ENCODE measurements at regions not wholly inside any gene's neighbourhood (a gene's known extent, or its start where the extent isn't known, plus 50 kb on each side); places are given as distances from the start of the nearest gene placed in this dataset.

DNA sequence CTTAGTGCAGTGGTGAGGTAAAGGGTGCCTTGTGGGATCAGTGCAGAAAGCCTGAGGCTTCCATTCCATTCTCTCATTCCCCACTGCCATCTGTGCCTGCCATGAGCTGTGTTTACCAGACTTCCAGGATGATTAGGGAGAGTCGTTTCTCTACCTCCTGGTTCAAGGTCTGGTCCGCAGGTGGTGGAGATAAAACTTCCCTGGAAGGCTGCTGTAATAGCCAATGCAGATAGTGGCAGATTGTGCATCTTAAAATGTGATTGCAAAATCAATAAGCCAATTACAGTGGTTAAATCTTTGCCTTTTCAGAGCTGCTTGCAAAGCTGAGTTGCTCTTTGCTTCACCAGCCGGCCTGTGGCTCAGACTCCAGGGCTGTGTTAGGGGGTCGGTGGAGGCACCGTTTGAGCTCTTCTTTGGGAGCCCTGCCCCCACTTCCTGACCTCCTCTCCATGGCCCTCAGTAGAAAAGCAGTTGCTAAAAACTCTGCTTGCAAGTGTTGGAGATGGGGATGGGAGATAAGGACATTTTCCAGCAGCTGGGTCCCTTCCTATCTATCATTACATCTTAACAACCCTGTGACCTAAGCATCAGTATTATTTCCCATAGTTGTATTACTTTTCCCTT, 95.2 kb upstream of the HS6ST1 start:
- H2AFZ ChIP-seq (ENCODE audit: low read length) = no peak overlapping the region
- H3K4me1 ChIP-seq (ENCODE audit: insufficient read depth, low read length) = peaks cover 12% of the 10 kb centered on the region; the same call in 1 of the 2 replicates
- no peak overlapping the region for H3K4me3 ChIP-seq (replicated peaks in 1 of 3; ENCODE audit: insufficient read depth in 1 of 3, low read depth in 2 of 3, low read length in 3 of 3)
- H3K27ac ChIP-seq (ENCODE audit: extremely low read length, insufficient read depth, low read length) = no peak overlapping the region
- FAIRE-seq = no peak
- no peaks in the 10 kb centered on the region for H4K20me1 ChIP-seq (ENCODE audit: insufficient read depth, low read length)
- 6% methylated on average over 5 of the region's 5 CpGs for WGBS (ENCODE audit: low lambda C conversion rate)
- TF ChIP-seq HNF4A (CRISPR knock-in tag; IDR thresholded peaks at IDR 0.05) (0 out of 2 replicates have a peak, but pooled peaks have one; percentile 9), BCL6 (CRISPR knock-in tag; IDR thresholded peaks at IDR 0.05) (peak; percentile 35; the same call in 1 of the 2 replicates), HDAC1 (CRISPR knock-in tag; IDR thresholded peaks at IDR 0.05) (peak; percentile 21; the same call in 1 of the 2 replicates), CBX5 (CRISPR knock-in tag; IDR thresholded peaks at IDR 0.05; ENCODE audit: borderline replicate concordance) (no peak)
- TF ChIP-seq, protein P1, sequence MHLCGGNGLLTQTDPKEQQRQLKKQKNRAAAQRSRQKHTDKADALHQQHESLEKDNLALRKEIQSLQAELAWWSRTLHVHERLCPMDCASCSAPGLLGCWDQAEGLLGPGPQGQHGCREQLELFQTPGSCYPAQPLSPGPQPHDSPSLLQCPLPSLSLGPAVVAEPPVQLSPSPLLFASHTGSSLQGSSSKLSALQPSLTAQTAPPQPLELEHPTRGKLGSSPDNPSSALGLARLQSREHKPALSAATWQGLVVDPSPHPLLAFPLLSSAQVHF (CRISPR knock-in tag; IDR thresholded peaks at IDR 0.05) = no peak
- H3K9ac ChIP-seq (ENCODE audit: insufficient read depth, low read depth, low read length) = no peak overlapping the region
- BruUV-seq (replicated peaks) = no TSS peak
- ChIA-PET POLR2A (no interaction called here), CTCF (ENCODE audit: low intra/inter-chr PET ratio, low total read pairs) (no interaction called here)
- no peaks in the 10 kb centered on the region for H3K9me3 ChIP-seq (ENCODE audit: low read length)
- no peak overlapping the region for H3K4me2 ChIP-seq (ENCODE audit: low read depth, low read length)
- intact Hi-C loops (cut with micrococcal nuclease; ENCODE audit: unreplicated experiment) (no loop called here), in situ Hi-C loops (cut with HindIII; ENCODE audit: extremely low pct_ligation_motif_present, low pct_unique_long_range_greater_than_20kb) (no loop called here)
- 0 out of 5 replicates have a peak, but pooled peaks cover 0 to 2% of the 10 kb centered on the region in 2 experiments for H3K27me3 ChIP-seq (ENCODE audit: control insufficient read depth in 1 of 2, insufficient read depth in 2 of 2, low read length in 2 of 2)
- no peak for DNase-seq (ENCODE audit: low spot score)
- H3K79me2 ChIP-seq (ENCODE audit: insufficient read depth, low read length) = no peaks in the 10 kb centered on the region
- H3K36me3 ChIP-seq (replicated peaks in 1 of 2; ENCODE audit: control insufficient read depth in 1 of 2, insufficient read depth in 2 of 2, low read length in 2 of 2) = no peaks in the 10 kb centered on the region
- peak; percentile 37 for ATAC-seq

GRCh38 chr2:128414351-128414750, 95.7 kb upstream of the HS6ST1 start:
- Histone ChIP-seq H3K36me3 (replicated peaks in 1 of 2; ENCODE audit: control insufficient read depth in 1 of 2, insufficient read depth in 2 of 2, low read length in 2 of 2) (no peaks in the 10 kb centered on the region), H3K27me3 (ENCODE audit: control insufficient read depth in 1 of 2, insufficient read depth in 2 of 2, low read length in 2 of 2) (0 out of 5 replicates have a peak, but pooled peaks cover 0 to 2% of the 10 kb centered on the region in 2 experiments), H3K4me3 (replicated peaks in 1 of 3; ENCODE audit: insufficient read depth in 1 of 3, low read depth in 2 of 3, low read length in 3 of 3) (no peak overlapping the region), H3K9ac (ENCODE audit: insufficient read depth, low read depth, low read length) (no peak overlapping the region), H3K9me3 (ENCODE audit: low read length) (no peaks in the 10 kb centered on the region), H4K20me1 (ENCODE audit: insufficient read depth, low read length) (no peaks in the 10 kb centered on the region), H3K79me2 (ENCODE audit: insufficient read depth, low read length) (no peaks in the 10 kb centered on the region), H3K27ac (ENCODE audit: extremely low read length, insufficient read depth, low read length) (no peak overlapping the region), H3K4me1 (ENCODE audit: insufficient read depth, low read length) (peaks cover 12% of the 10 kb centered on the region; the same call in 1 of the 2 replicates), H3K4me2 (ENCODE audit: low read depth, low read length) (no peak overlapping the region), H2AFZ (ENCODE audit: low read length) (no peak overlapping the region)
- in situ Hi-C loops (cut with HindIII; ENCODE audit: extremely low pct_ligation_motif_present, low pct_unique_long_range_greater_than_20kb) = no loop called here
- ChIA-PET CTCF (ENCODE audit: low intra/inter-chr PET ratio, low total read pairs) (no interaction called here), POLR2A (no interaction called here)
- DNase-seq (ENCODE audit: low spot score) (no peak), ATAC-seq (no peak), FAIRE-seq (no peak)
- 63% methylated on average over 3 of the region's 3 CpGs for WGBS (ENCODE audit: low lambda C conversion rate)
- BruUV-seq (replicated peaks) = no TSS peak
- no peak for TF ChIP-seq ZNF225 (CRISPR knock-in tag; IDR thresholded peaks at IDR 0.05)
- TF ChIP-seq ZNF101 (CRISPR knock-in tag; IDR thresholded peaks at IDR 0.05; ENCODE audit: borderline replicate concordance, low read depth) = no peak
- no peak for TF ChIP-seq ZNF10 (CRISPR knock-in tag; IDR thresholded peaks at IDR 0.05; ENCODE audit: borderline replicate concordance, low read depth)
- no peak for TF ChIP-seq ZNF737 (CRISPR knock-in tag; IDR thresholded peaks at IDR 0.05; ENCODE audit: borderline replicate concordance)
- no peak for TF ChIP-seq KLF11 (CRISPR knock-in tag; IDR thresholded peaks at IDR 0.05)
- TF ChIP-seq ZC3H13 (CRISPR knock-in tag; IDR thresholded peaks at IDR 0.05) = no peak
- TF ChIP-seq ZNF317 (CRISPR knock-in tag; IDR thresholded peaks at IDR 0.05) = no peak
- TF ChIP-seq, protein P2, sequence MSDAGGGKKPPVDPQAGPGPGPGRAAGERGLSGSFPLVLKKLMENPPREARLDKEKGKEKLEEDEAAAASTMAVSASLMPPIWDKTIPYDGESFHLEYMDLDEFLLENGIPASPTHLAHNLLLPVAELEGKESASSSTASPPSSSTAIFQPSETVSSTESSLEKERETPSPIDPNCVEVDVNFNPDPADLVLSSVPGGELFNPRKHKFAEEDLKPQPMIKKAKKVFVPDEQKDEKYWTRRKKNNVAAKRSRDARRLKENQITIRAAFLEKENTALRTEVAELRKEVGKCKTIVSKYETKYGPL (CRISPR knock-in tag; IDR thresholded peaks at IDR 0.05) = no peak
- no peak for TF ChIP-seq POGZ (CRISPR knock-in tag; IDR thresholded peaks at IDR 0.05)
- TF ChIP-seq, protein P3, sequence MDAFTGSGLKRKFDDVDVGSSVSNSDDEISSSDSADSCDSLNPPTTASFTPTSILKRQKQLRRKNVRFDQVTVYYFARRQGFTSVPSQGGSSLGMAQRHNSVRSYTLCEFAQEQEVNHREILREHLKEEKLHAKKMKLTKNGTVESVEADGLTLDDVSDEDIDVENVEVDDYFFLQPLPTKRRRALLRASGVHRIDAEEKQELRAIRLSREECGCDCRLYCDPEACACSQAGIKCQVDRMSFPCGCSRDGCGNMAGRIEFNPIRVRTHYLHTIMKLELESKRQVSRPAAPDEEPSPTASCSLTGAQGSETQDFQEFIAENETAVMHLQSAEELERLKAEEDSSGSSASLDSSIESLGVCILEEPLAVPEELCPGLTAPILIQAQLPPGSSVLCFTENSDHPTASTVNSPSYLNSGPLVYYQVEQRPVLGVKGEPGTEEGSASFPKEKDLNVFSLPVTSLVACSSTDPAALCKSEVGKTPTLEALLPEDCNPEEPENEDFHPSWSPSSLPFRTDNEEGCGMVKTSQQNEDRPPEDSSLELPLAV (CRISPR knock-in tag; conservative IDR thresholded peaks at IDR 0.05; ENCODE audit: low read depth) = no peak
- TF ChIP-seq ZFAT (CRISPR knock-in tag; conservative IDR thresholded peaks at IDR 0.05) = no peak
- no peak for TF ChIP-seq POLR2A (IDR thresholded peaks at IDR 0.05; ENCODE audit: insufficient read depth in 1 of 2, low read depth in 2 of 2, low read length in 2 of 2)
- intact Hi-C loops (cut with micrococcal nuclease; ENCODE audit: unreplicated experiment) = no loop called here
